Endothelial cell (in vitro differentiated cells): ENCODE measurements at regions not wholly inside any gene's neighbourhood (a gene's known extent, or its start where the extent isn't known, plus 50 kb on each side); places are given as distances from the start of the nearest gene placed in this dataset.

ENCODE experiments used
- DNase-seq: peaks from one replicate; pipeline ENCODE4 v3.0.0; 2021; ENCODE audit warnings: low spot score
- H3K27ac Mint-ChIP-seq: one replicate; pipeline ENCODE4 v1.8.0; 2021; ENCODE audit warnings: mixed read lengths, inconsistent platforms; ENCODE audit not compliant: unreplicated experiment
- H3K27me3 Mint-ChIP-seq: one replicate; pipeline ENCODE4 v1.8.0; 2021; ENCODE audit warnings: mild to moderate bottlenecking, moderate library complexity, mixed read lengths, inconsistent platforms; ENCODE audit not compliant: unreplicated experiment
- H3K36me3 Mint-ChIP-seq: one replicate; pipeline ENCODE4 v1.8.0; 2021; ENCODE audit warnings: mild to moderate bottlenecking, low read depth, mixed read lengths, inconsistent platforms; ENCODE audit not compliant: unreplicated experiment
- H3K4me1 Mint-ChIP-seq: one replicate; pipeline ENCODE4 v1.8.0; 2021; ENCODE audit warnings: mild to moderate bottlenecking, mixed read lengths, inconsistent platforms; ENCODE audit not compliant: unreplicated experiment
- H3K4me3 Mint-ChIP-seq: one replicate; pipeline ENCODE4 v1.8.0; 2021; ENCODE audit warnings: mild to moderate bottlenecking, mixed read lengths, inconsistent platforms; ENCODE audit not compliant: unreplicated experiment
- H3K9me3 Mint-ChIP-seq: one replicate; pipeline ENCODE4 v1.8.0; 2021; ENCODE audit warnings: mixed read lengths, inconsistent platforms; ENCODE audit not compliant: unreplicated experiment
- TF ChIP-seq, protein P1 (sequence below): fragments of 200-600 bp; sonication (generic); IDR thresholded peaks from one replicate; pipeline ENCODE4 v1.5.0; 2021; ENCODE audit warnings: antibody characterized with exemption; ENCODE audit not compliant: unreplicated experiment

DNA sequence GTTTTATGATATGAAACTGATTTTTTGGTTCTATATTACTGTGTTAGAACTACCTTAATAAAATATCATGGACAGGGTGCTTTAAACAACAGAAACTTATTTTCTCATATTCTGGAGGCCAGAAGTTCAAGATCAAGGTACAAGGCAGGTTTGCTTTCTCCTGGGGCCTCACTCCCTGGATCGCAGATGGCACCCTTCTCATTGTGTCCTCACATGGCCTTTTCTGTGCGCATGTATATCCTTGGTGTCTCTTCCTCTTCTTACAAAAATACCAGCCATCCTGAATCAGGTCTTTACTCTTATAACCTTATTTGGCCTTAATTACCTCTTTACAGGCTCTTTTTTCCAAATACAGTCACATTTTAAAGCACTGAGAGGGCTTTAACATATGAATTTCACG is 906.1 kb downstream of the CDH11 start:
- DNase-seq, result no peak
- no peaks in the 10 kb centered on the region for H3K9me3 Mint-ChIP-seq
- TF ChIP-seq, protein P1, sequence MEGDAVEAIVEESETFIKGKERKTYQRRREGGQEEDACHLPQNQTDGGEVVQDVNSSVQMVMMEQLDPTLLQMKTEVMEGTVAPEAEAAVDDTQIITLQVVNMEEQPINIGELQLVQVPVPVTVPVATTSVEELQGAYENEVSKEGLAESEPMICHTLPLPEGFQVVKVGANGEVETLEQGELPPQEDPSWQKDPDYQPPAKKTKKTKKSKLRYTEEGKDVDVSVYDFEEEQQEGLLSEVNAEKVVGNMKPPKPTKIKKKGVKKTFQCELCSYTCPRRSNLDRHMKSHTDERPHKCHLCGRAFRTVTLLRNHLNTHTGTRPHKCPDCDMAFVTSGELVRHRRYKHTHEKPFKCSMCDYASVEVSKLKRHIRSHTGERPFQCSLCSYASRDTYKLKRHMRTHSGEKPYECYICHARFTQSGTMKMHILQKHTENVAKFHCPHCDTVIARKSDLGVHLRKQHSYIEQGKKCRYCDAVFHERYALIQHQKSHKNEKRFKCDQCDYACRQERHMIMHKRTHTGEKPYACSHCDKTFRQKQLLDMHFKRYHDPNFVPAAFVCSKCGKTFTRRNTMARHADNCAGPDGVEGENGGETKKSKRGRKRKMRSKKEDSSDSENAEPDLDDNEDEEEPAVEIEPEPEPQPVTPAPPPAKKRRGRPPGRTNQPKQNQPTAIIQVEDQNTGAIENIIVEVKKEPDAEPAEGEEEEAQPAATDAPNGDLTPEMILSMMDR, result no peak
- no peaks in the 10 kb centered on the region for H3K27me3 Mint-ChIP-seq
- no peaks in the 10 kb centered on the region for H3K36me3 Mint-ChIP-seq
- H3K4me3 Mint-ChIP-seq, result no peak overlapping the region
- no peak overlapping the region for H3K27ac Mint-ChIP-seq
- no peaks in the 10 kb centered on the region for H3K4me1 Mint-ChIP-seq

DNA sequence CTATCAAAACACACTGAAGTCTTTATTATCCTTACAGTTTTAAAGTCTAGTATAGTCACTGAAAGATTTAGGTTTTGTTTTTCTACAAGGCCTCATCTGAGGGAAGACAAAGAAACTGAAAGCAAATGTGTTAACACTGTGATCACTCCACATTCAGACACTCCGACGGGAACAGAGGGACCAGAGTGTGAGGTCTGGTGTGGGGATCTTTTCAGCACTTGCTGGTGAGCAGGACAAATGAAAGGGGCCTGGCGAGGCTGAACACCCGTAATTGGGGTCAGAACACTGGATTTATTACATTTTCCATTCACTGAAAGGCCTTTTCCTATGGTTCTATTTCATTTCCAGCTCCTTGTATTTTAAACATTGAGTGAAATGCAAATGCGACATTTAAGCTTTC is 910.5 kb downstream of the CDH11 start:
- Mint-ChIP-seq H3K27me3 (no peaks in the 10 kb centered on the region), H3K36me3 (no peaks in the 10 kb centered on the region), H3K27ac (no peak overlapping the region), H3K4me1 (peaks cover 5% of the 10 kb centered on the region), H3K9me3 (no peaks in the 10 kb centered on the region), H3K4me3 (no peak overlapping the region)
- TF ChIP-seq, protein P1, result no peak
- DNase-seq, result no peak

DNA sequence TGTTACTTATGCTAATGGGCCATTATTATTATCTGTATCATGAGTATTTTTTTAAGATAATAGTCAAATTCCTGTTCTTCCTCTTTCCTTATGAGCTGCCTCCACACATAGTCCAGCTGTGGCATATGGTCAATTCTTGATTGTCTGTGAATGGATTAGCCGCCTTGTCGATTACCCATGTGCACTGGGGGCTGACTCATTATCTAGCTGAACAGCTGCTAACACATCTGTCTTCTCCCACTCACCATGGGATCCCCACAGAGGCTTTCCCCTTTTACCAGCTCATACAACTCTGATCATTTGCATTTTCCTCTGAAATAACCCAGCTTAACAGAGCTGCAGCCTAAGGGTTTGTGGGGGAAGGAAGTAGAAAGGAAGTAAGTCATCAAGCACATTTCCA is 915.0 kb downstream of the CDH11 start:
- Mint-ChIP-seq H3K27ac (no peak overlapping the region), H3K4me1 (peaks cover 5% of the 10 kb centered on the region), H3K9me3 (no peaks in the 10 kb centered on the region), H3K36me3 (no peaks in the 10 kb centered on the region), H3K4me3 (no peak overlapping the region), H3K27me3 (no peaks in the 10 kb centered on the region)
- DNase-seq, result no peak
- TF ChIP-seq, protein P1, result no peak

DNA sequence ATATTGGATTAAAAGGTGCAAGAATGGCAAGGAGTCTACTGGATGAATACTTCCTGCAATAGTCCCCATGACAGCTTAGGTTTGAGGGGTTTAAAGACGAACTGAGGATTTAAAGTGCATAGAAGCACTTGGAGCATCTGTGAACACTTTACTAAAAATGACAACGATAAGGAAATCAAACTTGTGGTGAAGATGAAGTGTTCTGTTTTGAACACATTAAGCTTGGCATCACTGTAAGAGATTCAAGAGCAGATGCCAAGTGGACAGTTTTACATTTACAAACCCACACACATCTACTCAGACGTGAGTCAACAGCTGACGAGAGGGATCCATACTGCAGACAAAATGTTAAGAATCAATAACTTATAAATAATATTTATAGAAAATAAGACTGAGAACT is 918.7 kb downstream of the CDH11 start:
- TF ChIP-seq, protein P1, result no peak
- no peak overlapping the region for H3K4me3 Mint-ChIP-seq
- H3K36me3 Mint-ChIP-seq, result no peaks in the 10 kb centered on the region
- no peak overlapping the region for H3K27ac Mint-ChIP-seq
- H3K4me1 Mint-ChIP-seq, result peaks cover 5% of the 10 kb centered on the region
- DNase-seq, result no peak
- no peaks in the 10 kb centered on the region for H3K27me3 Mint-ChIP-seq
- H3K9me3 Mint-ChIP-seq, result no peaks in the 10 kb centered on the region

- no peak for DNase-seq
- H3K9me3 Mint-ChIP-seq, result no peaks in the 10 kb centered on the region
- H3K27me3 Mint-ChIP-seq, result no peaks in the 10 kb centered on the region
- H3K4me1 Mint-ChIP-seq, result peaks cover 5% of the 10 kb centered on the region
- H3K27ac Mint-ChIP-seq, result no peak overlapping the region
- TF ChIP-seq, protein P1, result no peak
- no peak overlapping the region for H3K4me3 Mint-ChIP-seq
- no peaks in the 10 kb centered on the region for H3K36me3 Mint-ChIP-seq
Observed at GRCh38 chr16:64202571-64202970, 919.3 kb downstream of the CDH11 start.
